H9 (cell line): ENCODE measurements at regions not wholly inside any gene's neighbourhood (a gene's known extent, or its start where the extent isn't known, plus 50 kb on each side); places are given as distances from the start of the nearest gene placed in this dataset.

Experiments
- DNase-seq: peaks from one replicate; pipeline ENCODE4 v3.0.0-alpha.2; 2017
- H2AFZ ChIP-seq: one replicate; pipeline ENCODE4 v1.6.1; 2013; ENCODE audit warnings: mild to moderate bottlenecking, low read length, control low read depth, moderate library complexity
- H2AK5ac ChIP-seq: 2 replicates; pipeline ENCODE4 v1.6.1; 2013; ENCODE audit warnings: low read length, control low read depth, mixed read lengths; ENCODE audit not compliant: insufficient read length
- H2BK120ac ChIP-seq: one replicate; pipeline ENCODE4 v1.6.1; 2013; ENCODE audit warnings: low read depth, mild to moderate bottlenecking, low read length, control low read depth, inconsistent platforms; ENCODE audit not compliant: poor library complexity, severe bottlenecking
- H2BK12ac ChIP-seq: 2 replicates; pipeline ENCODE4 v1.6.1; 2013; ENCODE audit warnings: low read length, control low read depth, mixed read lengths, low read depth; ENCODE audit not compliant: insufficient read length
- H2BK15ac ChIP-seq: 2 replicates; pipeline ENCODE4 v1.6.1; 2013; ENCODE audit warnings: low read depth, low read length, control low read depth
- H2BK20ac ChIP-seq: one replicate; pipeline ENCODE4 v1.6.1; 2013; ENCODE audit warnings: low read depth, mild to moderate bottlenecking, low read length, control low read depth, inconsistent platforms; ENCODE audit not compliant: poor library complexity, severe bottlenecking
- H2BK5ac ChIP-seq: 2 replicates; pipeline ENCODE4 v1.6.1; 2013; ENCODE audit warnings: low read length, control low read depth, mixed read lengths; ENCODE audit not compliant: insufficient read length
- H3K14ac ChIP-seq: 2 replicates; pipeline ENCODE4 v1.6.1; 2013; ENCODE audit warnings: low read length, control low read depth; ENCODE audit not compliant: insufficient read depth
- H3K18ac ChIP-seq: 2 replicates; pipeline ENCODE4 v1.6.1; 2013; ENCODE audit warnings: low read depth, mild to moderate bottlenecking, mixed read lengths, low read length, control low read depth; ENCODE audit not compliant: insufficient read length
- H3K23ac ChIP-seq: 2 replicates; pipeline ENCODE4 v1.6.1; 2013; ENCODE audit warnings: low read length, control low read depth, mixed read lengths, low read depth; ENCODE audit not compliant: insufficient read length
- H3K23me2 ChIP-seq: 2 replicates; pipeline ENCODE4 v1.6.1; 2013; ENCODE audit warnings: low read depth, mild to moderate bottlenecking, mixed read lengths, low read length, control low read depth; ENCODE audit not compliant: insufficient read length, poor library complexity, severe bottlenecking
- H3K27ac ChIP-seq: 2 replicates; pipeline ENCODE4 v1.5.1; 2013; ENCODE audit warnings: low read length, control low read depth, mixed read lengths, low read depth; ENCODE audit not compliant: insufficient read length
- H3K27me3 ChIP-seq: 2 replicates; pipeline ENCODE4 v1.6.1; 2013; ENCODE audit warnings: low read length, control low read depth, inconsistent platforms; ENCODE audit not compliant: insufficient read depth
- H3K4ac ChIP-seq: 2 replicates; pipeline ENCODE4 v1.6.1; 2013; ENCODE audit warnings: low read depth, mild to moderate bottlenecking, control low read depth, inconsistent platforms, low read length, moderate library complexity
- H3K4me1 ChIP-seq: 2 replicates; pipeline ENCODE4 v1.6.1; 2013; ENCODE audit warnings: low read length, control low read depth, inconsistent platforms; ENCODE audit not compliant: insufficient read depth
- H3K4me2 ChIP-seq: 2 replicates; pipeline ENCODE4 v1.6.1; 2013; ENCODE audit warnings: low read length, control low read depth, mixed read lengths; ENCODE audit not compliant: insufficient read length, insufficient read depth
- H3K56ac ChIP-seq: 2 replicates; pipeline ENCODE4 v1.6.1; 2013; ENCODE audit warnings: low read depth, mild to moderate bottlenecking, mixed read lengths, low read length, control low read depth; ENCODE audit not compliant: insufficient read length
- H3K79me1 ChIP-seq: 2 replicates; pipeline ENCODE4 v1.6.1; 2013; ENCODE audit warnings: low read depth, mild to moderate bottlenecking, moderate library complexity, low read length, control low read depth, inconsistent platforms; ENCODE audit not compliant: insufficient read depth, poor library complexity, severe bottlenecking
- H3K79me2 ChIP-seq: 2 replicates; pipeline ENCODE4 v1.6.1; 2013; ENCODE audit warnings: low read length, control low read depth, inconsistent platforms; ENCODE audit not compliant: insufficient read depth
- H3K9ac ChIP-seq: 2 replicates; pipeline ENCODE4 v1.6.1; 2013; ENCODE audit warnings: low read length, control low read depth, mixed read lengths; ENCODE audit not compliant: insufficient read length; ENCODE audit errors: extremely low read depth
- H3K9me3 ChIP-seq: one replicate; pipeline ENCODE4 v1.6.1; 2013; ENCODE audit warnings: low read depth, low read length, inconsistent platforms; ENCODE audit not compliant: control insufficient read depth
- H3T11ph ChIP-seq: one replicate; pipeline ENCODE4 v1.6.1; 2013; ENCODE audit warnings: mild to moderate bottlenecking, low read length, control low read depth, inconsistent platforms
- H4K20me1 ChIP-seq: one replicate; pipeline ENCODE4 v1.6.1; 2013; ENCODE audit not compliant: control insufficient read depth, insufficient read length, insufficient read depth
- H4K5ac ChIP-seq: 2 replicates; pipeline ENCODE4 v1.6.1; 2013; ENCODE audit warnings: low read depth, mild to moderate bottlenecking, mixed read lengths, low read length, control low read depth; ENCODE audit not compliant: insufficient read length
- H4K8ac ChIP-seq: replicated peaks from 2 replicates; pipeline ENCODE4 v1.6.1; 2013; ENCODE audit warnings: low read length, control low read depth, mixed read lengths, low read depth; ENCODE audit not compliant: insufficient read length
- H4K91ac ChIP-seq: 2 replicates; pipeline ENCODE4 v1.6.1; 2013; ENCODE audit warnings: low read depth, mild to moderate bottlenecking, moderate library complexity, mixed read lengths, low read length, control low read depth; ENCODE audit not compliant: insufficient read length
- H3K27ac Mint-ChIP-seq, 3 experiments: 2 replicates in 2 of 3; 3 replicates in 1 of 3; pipeline ENCODE4 v1.8.0; 2020 to 2021; ENCODE audit warnings: mixed read lengths in 3 of 3, mild to moderate bottlenecking in 1 of 3, moderate library complexity in 1 of 3
- H3K27me3 Mint-ChIP-seq: 2 replicates; pipeline ENCODE4 v1.8.0; 2021; ENCODE audit warnings: low read depth, mild to moderate bottlenecking, moderate library complexity, mixed read lengths
- H3K36me3 Mint-ChIP-seq, 3 experiments: 2 replicates in 2 of 3; 3 replicates in 1 of 3; pipeline ENCODE4 v1.8.0; 2020 to 2021; ENCODE audit warnings: low read depth in 3 of 3, mixed read lengths in 3 of 3; ENCODE audit not compliant: insufficient read depth in 1 of 3
- H3K4me1 Mint-ChIP-seq, 2 experiments: 2 replicates each; pipeline ENCODE4 v1.8.0; 2020; ENCODE audit warnings: mixed read lengths in 2 of 2
- H3K4me3 Mint-ChIP-seq, 2 experiments: 2 replicates in 1 of 2; 3 replicates in 1 of 2; pipeline ENCODE4 v1.8.0; 2020 to 2021; ENCODE audit warnings: mild to moderate bottlenecking in 2 of 2, mixed read lengths in 2 of 2, moderate library complexity in 1 of 2
- H3K9me3 Mint-ChIP-seq, 2 experiments: 2 replicates in 1 of 2; 3 replicates in 1 of 2; pipeline ENCODE4 v1.8.0; 2020; ENCODE audit warnings: mild to moderate bottlenecking in 2 of 2, mixed read lengths in 2 of 2, moderate library complexity in 1 of 2
- WGBS: extraction: QIAGEN DNeasy Blood & Tissue Kit; methylation state at CpG from one replicate; pipeline ENCODE4 v1.1.7; 2013; ENCODE audit warnings: missing lambda C conversion rate, low lambda C conversion rate, mixed read lengths; ENCODE audit not compliant: insufficient read length; ENCODE audit errors: extremely low coverage; 5-methylcytosine and 5-hydroxymethylcytosine counted together
- TF ChIP-seq, protein P1 (sequence below): fragments of 200-600 bp; sonication (generic); conservative IDR thresholded peaks from 3 replicates; pipeline ENCODE4 v1.8.0; 2021; ENCODE audit warnings: antibody characterized with exemption, mild to moderate bottlenecking

DNA sequence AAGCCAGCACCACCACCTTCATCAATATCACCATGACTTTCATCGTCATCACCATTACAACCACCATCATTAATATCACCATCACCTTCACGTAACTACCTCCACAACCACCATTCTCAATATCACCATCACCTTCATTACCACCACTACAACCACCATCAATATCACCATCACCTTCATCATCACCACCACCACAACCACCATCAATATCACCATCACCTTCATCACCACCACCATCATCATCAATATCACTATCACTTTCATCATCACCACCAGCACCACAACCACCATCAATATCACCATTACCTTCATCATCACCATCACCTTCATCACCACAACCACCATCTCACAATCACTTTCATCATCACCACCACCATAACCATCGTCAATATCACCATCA, 225.3 kb upstream of the SULF2 start:
- Histone ChIP-seq H3K9ac (no peak overlapping the region), H4K91ac (no peak overlapping the region), H3K27ac (no peak overlapping the region), H2AFZ (no peak overlapping the region), H3K79me1 (no peaks in the 10 kb centered on the region), H3K9me3 (no peaks in the 10 kb centered on the region), H3K56ac (no peak overlapping the region), H3K18ac (no peak overlapping the region), H3K23me2 (no peaks in the 10 kb centered on the region), H3K27me3 (no peaks in the 10 kb centered on the region), H4K20me1 (no peaks in the 10 kb centered on the region), H2BK120ac (no peak overlapping the region), H3K23ac (no peak overlapping the region), H3K4me2 (no peak overlapping the region), H4K5ac (no peak overlapping the region), H3K4ac (no peak overlapping the region), H2BK20ac (no peak overlapping the region), H3K4me1 (no peaks in the 10 kb centered on the region), H3T11ph (no peak overlapping the region), H2BK12ac (no peak overlapping the region), H2BK5ac (no peak overlapping the region), H4K8ac (no peak overlapping the region), H2BK15ac (no peak overlapping the region), H3K14ac (no peak overlapping the region), H2AK5ac (no peak overlapping the region), H3K79me2 (no peaks in the 10 kb centered on the region)
- TF ChIP-seq, protein P1, sequence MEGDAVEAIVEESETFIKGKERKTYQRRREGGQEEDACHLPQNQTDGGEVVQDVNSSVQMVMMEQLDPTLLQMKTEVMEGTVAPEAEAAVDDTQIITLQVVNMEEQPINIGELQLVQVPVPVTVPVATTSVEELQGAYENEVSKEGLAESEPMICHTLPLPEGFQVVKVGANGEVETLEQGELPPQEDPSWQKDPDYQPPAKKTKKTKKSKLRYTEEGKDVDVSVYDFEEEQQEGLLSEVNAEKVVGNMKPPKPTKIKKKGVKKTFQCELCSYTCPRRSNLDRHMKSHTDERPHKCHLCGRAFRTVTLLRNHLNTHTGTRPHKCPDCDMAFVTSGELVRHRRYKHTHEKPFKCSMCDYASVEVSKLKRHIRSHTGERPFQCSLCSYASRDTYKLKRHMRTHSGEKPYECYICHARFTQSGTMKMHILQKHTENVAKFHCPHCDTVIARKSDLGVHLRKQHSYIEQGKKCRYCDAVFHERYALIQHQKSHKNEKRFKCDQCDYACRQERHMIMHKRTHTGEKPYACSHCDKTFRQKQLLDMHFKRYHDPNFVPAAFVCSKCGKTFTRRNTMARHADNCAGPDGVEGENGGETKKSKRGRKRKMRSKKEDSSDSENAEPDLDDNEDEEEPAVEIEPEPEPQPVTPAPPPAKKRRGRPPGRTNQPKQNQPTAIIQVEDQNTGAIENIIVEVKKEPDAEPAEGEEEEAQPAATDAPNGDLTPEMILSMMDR = no peak
- Mint-ChIP-seq H3K4me1 (no peaks in the 10 kb centered on the region), H3K27ac (no peak overlapping the region), H3K4me3 (no peak overlapping the region), H3K36me3 (peaks cover 0 to 19% (median 9%) of the 10 kb centered on the region in 3 experiments; a peak in 4 of 7 replicates), H3K27me3 (peaks cover 6% of the 10 kb centered on the region), H3K9me3 (peaks cover 13 to 23% of the 10 kb centered on the region in 2 experiments; a peak in 4 of 5 replicates)
- WGBS = 100% methylated on average over 3 of the region's 3 CpGs
- no peak for DNase-seq
